ENCODE measurements at regions not wholly inside any gene's neighbourhood (a gene's known extent, or its start where the extent isn't known, plus 50 kb on each side); places are given as distances from the start of the nearest gene placed in this dataset.

DNA sequence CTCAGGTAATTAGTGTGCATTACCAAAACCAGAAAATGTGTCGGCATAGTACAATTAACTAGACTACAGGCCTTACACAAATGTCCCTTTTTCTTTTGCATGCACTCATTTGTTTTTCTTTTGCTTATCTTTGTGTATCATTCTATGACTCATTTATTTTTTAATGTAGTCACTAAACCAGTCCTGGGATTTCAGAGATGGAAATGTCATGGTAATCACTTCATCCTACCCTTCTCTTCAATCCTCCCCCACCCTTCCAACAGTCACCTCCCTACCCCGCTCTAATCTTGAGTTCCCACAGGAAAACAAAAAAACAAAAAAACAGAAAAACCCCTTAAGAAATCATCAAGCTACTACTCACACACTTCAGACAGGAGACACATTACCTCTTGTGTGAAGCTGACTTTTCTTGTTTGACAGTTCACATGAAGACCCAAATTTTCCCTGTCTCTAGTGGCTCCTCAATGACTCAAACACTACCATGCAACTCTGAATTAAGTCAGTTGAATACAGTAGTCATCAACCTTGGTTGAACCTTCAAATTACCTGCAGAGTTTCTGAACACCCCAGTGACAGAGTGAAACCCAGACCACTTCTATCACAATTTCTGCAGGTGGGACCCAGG, 242.4 kb upstream of the SALL1 start:
- Histone ChIP-seq H3K36me3 (replicated peaks; ENCODE audit: low read depth, low read length) (no peaks in the 10 kb centered on the region), H3K4me1 (ENCODE audit: low read length) (no peaks in the 10 kb centered on the region)
- TF ChIP-seq, protein P1, sequence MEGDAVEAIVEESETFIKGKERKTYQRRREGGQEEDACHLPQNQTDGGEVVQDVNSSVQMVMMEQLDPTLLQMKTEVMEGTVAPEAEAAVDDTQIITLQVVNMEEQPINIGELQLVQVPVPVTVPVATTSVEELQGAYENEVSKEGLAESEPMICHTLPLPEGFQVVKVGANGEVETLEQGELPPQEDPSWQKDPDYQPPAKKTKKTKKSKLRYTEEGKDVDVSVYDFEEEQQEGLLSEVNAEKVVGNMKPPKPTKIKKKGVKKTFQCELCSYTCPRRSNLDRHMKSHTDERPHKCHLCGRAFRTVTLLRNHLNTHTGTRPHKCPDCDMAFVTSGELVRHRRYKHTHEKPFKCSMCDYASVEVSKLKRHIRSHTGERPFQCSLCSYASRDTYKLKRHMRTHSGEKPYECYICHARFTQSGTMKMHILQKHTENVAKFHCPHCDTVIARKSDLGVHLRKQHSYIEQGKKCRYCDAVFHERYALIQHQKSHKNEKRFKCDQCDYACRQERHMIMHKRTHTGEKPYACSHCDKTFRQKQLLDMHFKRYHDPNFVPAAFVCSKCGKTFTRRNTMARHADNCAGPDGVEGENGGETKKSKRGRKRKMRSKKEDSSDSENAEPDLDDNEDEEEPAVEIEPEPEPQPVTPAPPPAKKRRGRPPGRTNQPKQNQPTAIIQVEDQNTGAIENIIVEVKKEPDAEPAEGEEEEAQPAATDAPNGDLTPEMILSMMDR (IDR thresholded peaks at IDR 0.05; ENCODE audit: low read depth, low read length): no peak
- no peak for TF ChIP-seq EZH2phosphoT487 (IDR thresholded peaks at IDR 0.05; ENCODE audit: low read depth)

DNA sequence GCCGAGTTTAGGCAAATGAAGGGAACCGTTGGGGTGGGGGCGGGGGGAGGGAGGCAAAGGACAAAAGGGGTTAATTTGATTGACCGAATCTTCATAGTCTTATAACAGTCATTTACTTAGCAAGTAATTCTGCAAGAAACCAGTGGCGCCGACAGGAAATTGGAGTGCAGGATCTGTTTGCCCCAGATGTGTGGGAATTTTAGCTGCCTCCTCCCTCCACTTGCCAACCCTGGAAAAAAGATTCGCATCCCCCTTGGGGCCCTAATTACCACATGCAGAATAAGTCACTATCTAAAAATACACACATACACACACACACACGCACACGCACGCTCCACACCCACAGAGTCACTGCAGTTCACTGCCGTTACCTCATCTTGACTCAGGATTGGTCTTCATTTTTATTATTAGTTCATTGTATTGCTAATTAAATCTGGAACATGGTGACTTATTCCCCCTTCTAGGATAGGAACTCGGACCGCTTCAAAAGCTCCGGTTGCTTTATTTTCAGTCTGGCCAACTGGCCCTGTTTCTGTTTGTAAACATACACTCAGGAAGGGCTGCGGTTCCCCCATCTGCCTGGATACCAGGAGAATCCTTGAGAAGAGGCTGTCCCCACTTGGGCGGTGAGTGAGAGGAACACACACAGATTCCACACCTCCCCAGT, 241.6 kb upstream of the SALL1 start:
- TF ChIP-seq, protein P1 (IDR thresholded peaks at IDR 0.05; ENCODE audit: low read depth, low read length): no peak
- TF ChIP-seq EZH2phosphoT487 (IDR thresholded peaks at IDR 0.05; ENCODE audit: low read depth): no peak
- no peak overlapping the region for H2AFZ ChIP-seq (ENCODE audit: low read depth, low read length)
- no peaks in the 10 kb centered on the region for H3K4me1 ChIP-seq (ENCODE audit: low read length)
- no peaks in the 10 kb centered on the region for H3K27me3 ChIP-seq (ENCODE audit: low read depth, low read length)
- H3K9me3 ChIP-seq (ENCODE audit: insufficient read depth, low read length): no peaks in the 10 kb centered on the region
- no peak overlapping the region for H3K4me3 ChIP-seq (ENCODE audit: low read length)
- no peak overlapping the region for H3K4me2 ChIP-seq (ENCODE audit: low read length)
- no peaks in the 10 kb centered on the region for H4K20me1 ChIP-seq (ENCODE audit: insufficient read depth, low read length)
- no peak overlapping the region for H3K27ac ChIP-seq (ENCODE audit: low read length)
- H3K36me3 ChIP-seq (replicated peaks; ENCODE audit: low read depth, low read length): no peaks in the 10 kb centered on the region
- H3K9ac ChIP-seq (ENCODE audit: low read length): no peak overlapping the region
- no peaks in the 10 kb centered on the region for H3K79me2 ChIP-seq (ENCODE audit: low read length)

More for the DNA sequence above, 242.4 kb upstream of the SALL1 start:
- H3K27me3 ChIP-seq (ENCODE audit: low read depth, low read length): no peaks in the 10 kb centered on the region
- H3K9me3 ChIP-seq (ENCODE audit: insufficient read depth, low read length): no peaks in the 10 kb centered on the region
- H3K27ac ChIP-seq (ENCODE audit: low read length): no peak overlapping the region
- no peak overlapping the region for H3K9ac ChIP-seq (ENCODE audit: low read length)
- no peak overlapping the region for H3K4me2 ChIP-seq (ENCODE audit: low read length)
- no peaks in the 10 kb centered on the region for H3K79me2 ChIP-seq (ENCODE audit: low read length)
- no peak overlapping the region for H3K4me3 ChIP-seq (ENCODE audit: low read length)
- H4K20me1 ChIP-seq (ENCODE audit: insufficient read depth, low read length): no peaks in the 10 kb centered on the region
- H2AFZ ChIP-seq (ENCODE audit: low read depth, low read length): no peak overlapping the region

DNA sequence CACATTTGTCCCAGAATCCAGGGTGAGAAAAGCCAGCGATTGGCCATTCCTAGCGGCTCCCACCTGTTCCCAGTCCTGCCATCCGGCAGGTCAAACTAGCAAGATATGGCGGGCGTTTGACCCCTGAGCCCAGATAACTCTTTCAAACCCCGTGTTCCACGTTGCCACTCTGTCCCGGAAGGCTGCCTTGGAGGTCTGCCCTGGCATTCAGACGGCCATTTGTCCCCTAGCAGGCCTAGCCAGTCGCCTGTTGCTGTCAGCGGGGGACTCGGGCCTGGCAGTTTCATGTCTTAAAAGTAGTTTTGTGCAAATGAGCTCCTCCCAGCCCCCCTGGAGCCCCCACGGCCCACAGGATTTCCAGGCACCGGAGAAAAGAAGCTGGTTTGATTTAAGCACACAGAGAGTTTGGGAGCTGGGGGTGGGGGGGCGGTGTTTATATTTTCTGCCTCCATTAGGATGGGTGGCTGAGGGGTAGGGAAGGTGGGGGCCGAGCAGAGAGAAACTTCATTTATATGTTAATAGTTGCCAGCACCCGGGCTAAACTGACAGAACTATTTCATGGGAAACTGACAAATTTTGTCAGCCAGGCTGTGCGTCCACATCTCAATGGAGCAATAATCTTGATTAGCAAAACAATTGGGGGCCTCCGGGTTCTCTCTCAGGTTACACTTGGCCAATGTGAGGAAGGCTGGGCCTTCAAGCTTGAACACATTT, 240.9 kb upstream of the SALL1 start:
- Histone ChIP-seq H3K27ac (ENCODE audit: low read length) (no peak overlapping the region), H2AFZ (ENCODE audit: low read depth, low read length) (no peak overlapping the region), H4K20me1 (ENCODE audit: insufficient read depth, low read length) (no peaks in the 10 kb centered on the region), H3K9ac (ENCODE audit: low read length) (no peak overlapping the region), H3K79me2 (ENCODE audit: low read length) (no peaks in the 10 kb centered on the region), H3K4me1 (ENCODE audit: low read length) (no peaks in the 10 kb centered on the region), H3K9me3 (ENCODE audit: insufficient read depth, low read length) (no peaks in the 10 kb centered on the region), H3K36me3 (replicated peaks; ENCODE audit: low read depth, low read length) (no peaks in the 10 kb centered on the region), H3K4me2 (ENCODE audit: low read length) (no peak overlapping the region), H3K4me3 (ENCODE audit: low read length) (no peak overlapping the region), H3K27me3 (ENCODE audit: low read depth, low read length) (no peaks in the 10 kb centered on the region)
- TF ChIP-seq, protein P1 (IDR thresholded peaks at IDR 0.05; ENCODE audit: low read depth, low read length): no peak
- no peak for TF ChIP-seq EZH2phosphoT487 (IDR thresholded peaks at IDR 0.05; ENCODE audit: low read depth)

DNA sequence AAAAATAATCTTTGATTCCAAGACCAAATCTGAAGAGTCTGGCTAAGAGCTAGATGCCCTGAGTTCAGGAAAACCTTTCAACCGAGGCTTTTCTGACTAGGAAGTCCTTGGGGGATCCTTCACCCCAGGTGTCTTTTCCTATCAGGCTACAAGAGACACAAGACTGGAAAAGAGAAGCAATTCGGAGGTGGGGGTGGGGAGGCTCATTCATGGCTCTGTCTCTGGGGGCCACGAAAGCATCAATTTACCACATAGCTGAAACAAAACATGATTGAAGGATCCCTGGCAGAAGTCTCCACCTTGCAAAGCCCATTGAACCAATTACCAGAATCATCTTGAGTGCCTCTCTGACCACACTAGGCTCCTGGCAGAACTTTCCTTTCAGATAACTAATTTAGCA, 239.8 kb upstream of the SALL1 start:
- Histone ChIP-seq H3K4me2 (ENCODE audit: low read length) (no peak overlapping the region), H3K27ac (ENCODE audit: low read length) (no peak overlapping the region), H2AFZ (ENCODE audit: low read depth, low read length) (no peak overlapping the region), H4K20me1 (ENCODE audit: insufficient read depth, low read length) (no peaks in the 10 kb centered on the region), H3K9me3 (ENCODE audit: insufficient read depth, low read length) (no peaks in the 10 kb centered on the region), H3K79me2 (ENCODE audit: low read length) (no peaks in the 10 kb centered on the region), H3K27me3 (ENCODE audit: low read depth, low read length) (no peaks in the 10 kb centered on the region), H3K4me3 (ENCODE audit: low read length) (no peak overlapping the region), H3K36me3 (replicated peaks; ENCODE audit: low read depth, low read length) (no peaks in the 10 kb centered on the region), H3K4me1 (ENCODE audit: low read length) (no peaks in the 10 kb centered on the region), H3K9ac (ENCODE audit: low read length) (no peak overlapping the region)
- no peak for TF ChIP-seq EZH2phosphoT487 (IDR thresholded peaks at IDR 0.05; ENCODE audit: low read depth)
- TF ChIP-seq, protein P1 (IDR thresholded peaks at IDR 0.05; ENCODE audit: low read depth, low read length): no peak
